HUES48 (cell line): ENCODE measurements at regions not wholly inside any gene's neighbourhood (a gene's known extent, or its start where the extent isn't known, plus 50 kb on each side); places are given as distances from the start of the nearest gene placed in this dataset.

Experiments
- H3K27ac ChIP-seq: one replicate; pipeline ENCODE4 v1.7.0; 2013; ENCODE audit warnings: low read depth, low read length, inconsistent platforms
- H3K27me3 ChIP-seq: 2 replicates; pipeline ENCODE4 v1.6.1; 2013; ENCODE audit warnings: mild to moderate bottlenecking, low read length; ENCODE audit not compliant: control insufficient read depth, insufficient read depth
- H3K36me3 ChIP-seq: 2 replicates; pipeline ENCODE4 v1.6.1; 2013; ENCODE audit warnings: low read length; ENCODE audit not compliant: control insufficient read depth, insufficient read depth
- H3K4me1 ChIP-seq: 2 replicates; pipeline ENCODE4 v1.6.1; 2013; ENCODE audit warnings: mild to moderate bottlenecking, low read length; ENCODE audit not compliant: control insufficient read depth, insufficient read depth
- H3K4me3 ChIP-seq: 2 replicates; pipeline ENCODE4 v1.5.1; 2013; ENCODE audit warnings: mild to moderate bottlenecking, low read depth, low read length
- H3K9ac ChIP-seq: 2 replicates; pipeline ENCODE4 v1.6.1; 2013; ENCODE audit warnings: mild to moderate bottlenecking, low read depth, low read length, moderate library complexity
- H3K9me3 ChIP-seq: 2 replicates; pipeline ENCODE4 v1.6.1; 2013; ENCODE audit warnings: low read length; ENCODE audit not compliant: control insufficient read depth, insufficient read depth

GRCh38 chr7:109806548-109806947, 1236.9 kb downstream of the DNAJB9 start:
- Histone ChIP-seq H3K4me3 (no peak overlapping the region), H3K9me3 (no peaks in the 10 kb centered on the region), H3K27ac (no peak overlapping the region), H3K27me3 (no peaks in the 10 kb centered on the region), H3K9ac (no peak overlapping the region), H3K4me1 (no peaks in the 10 kb centered on the region), H3K36me3 (no peaks in the 10 kb centered on the region)

- Histone ChIP-seq H3K4me3 (no peak overlapping the region), H3K36me3 (no peaks in the 10 kb centered on the region)
Measured at GRCh38 chr7:109821156-109821555, 1251.5 kb downstream of the DNAJB9 start.

GRCh38 chr7:109834851-109835250, 1256.1 kb upstream of the LRRN3 start:
- Histone ChIP-seq H3K9ac (no peak overlapping the region), H3K4me1 (peaks cover 2% of the 10 kb centered on the region; the same call in 1 of the 2 replicates), H3K9me3 (no peaks in the 10 kb centered on the region), H3K36me3 (no peaks in the 10 kb centered on the region), H3K27ac (no peak overlapping the region), H3K27me3 (no peaks in the 10 kb centered on the region), H3K4me3 (no peak overlapping the region)

More at GRCh38 chr7:109821156-109821555, 1251.5 kb downstream of the DNAJB9 start:
- Histone ChIP-seq H3K27ac (no peak overlapping the region), H3K27me3 (no peaks in the 10 kb centered on the region), H3K9me3 (no peaks in the 10 kb centered on the region; the same call in 1 of the 2 replicates), H3K9ac (no peak overlapping the region), H3K4me1 (peaks cover 4% of the 10 kb centered on the region; the same call in 1 of the 2 replicates)

- Histone ChIP-seq H3K27ac (no peak overlapping the region), H3K4me3 (no peak overlapping the region), H3K36me3 (no peaks in the 10 kb centered on the region), H3K9ac (no peak overlapping the region), H3K27me3 (no peaks in the 10 kb centered on the region), H3K9me3 (no peaks in the 10 kb centered on the region), H3K4me1 (peaks cover 2% of the 10 kb centered on the region; the same call in 1 of the 2 replicates)
Measured at GRCh38 chr7:109835577-109835976, 1255.3 kb upstream of the LRRN3 start.

- Histone ChIP-seq H3K9me3 (no peaks in the 10 kb centered on the region), H3K36me3 (no peaks in the 10 kb centered on the region), H3K4me3 (no peak overlapping the region), H3K4me1 (peaks cover 2% of the 10 kb centered on the region; the same call in 1 of the 2 replicates), H3K9ac (no peak overlapping the region), H3K27ac (no peak overlapping the region), H3K27me3 (no peaks in the 10 kb centered on the region)
Measured at GRCh38 chr7:109836016-109836415, 1254.9 kb upstream of the LRRN3 start.

GRCh38 chr7:109842386-109842785, 1248.5 kb upstream of the LRRN3 start:
- H3K9ac ChIP-seq = no peak overlapping the region
- H3K9me3 ChIP-seq = no peaks in the 10 kb centered on the region
- H3K4me1 ChIP-seq = peaks cover 12% of the 10 kb centered on the region

GRCh38 chr7:109844362-109844761, 1246.6 kb upstream of the LRRN3 start:
- Histone ChIP-seq H3K9ac (no peak overlapping the region), H3K4me1 (peaks cover 12% of the 10 kb centered on the region), H3K4me3 (no peak overlapping the region), H3K27ac (no peak overlapping the region), H3K9me3 (no peaks in the 10 kb centered on the region), H3K27me3 (no peaks in the 10 kb centered on the region), H3K36me3 (no peaks in the 10 kb centered on the region)

More at GRCh38 chr7:109842386-109842785, 1248.5 kb upstream of the LRRN3 start:
- Histone ChIP-seq H3K27me3 (no peaks in the 10 kb centered on the region), H3K27ac (no peak overlapping the region), H3K36me3 (no peaks in the 10 kb centered on the region), H3K4me3 (no peak overlapping the region)

GRCh38 chr7:109864230-109864629, 1226.7 kb upstream of the LRRN3 start:
- Histone ChIP-seq H3K9me3 (no peaks in the 10 kb centered on the region), H3K27ac (no peak overlapping the region), H3K4me3 (no peak overlapping the region), H3K4me1 (peaks cover 6% of the 10 kb centered on the region; the same call in 1 of the 2 replicates), H3K9ac (no peak overlapping the region), H3K36me3 (no peaks in the 10 kb centered on the region), H3K27me3 (no peaks in the 10 kb centered on the region)

- Histone ChIP-seq H3K36me3 (no peaks in the 10 kb centered on the region), H3K4me1 (peaks cover 6% of the 10 kb centered on the region; the same call in 1 of the 2 replicates), H3K27me3 (no peaks in the 10 kb centered on the region), H3K9ac (no peak overlapping the region), H3K27ac (no peak overlapping the region), H3K9me3 (no peaks in the 10 kb centered on the region), H3K4me3 (no peak overlapping the region)
Measured at GRCh38 chr7:109868215-109868860, 1222.6 kb upstream of the LRRN3 start.

GRCh38 chr7:109873296-109873695, 1217.6 kb upstream of the LRRN3 start:
- no peak overlapping the region for H3K27ac ChIP-seq
- no peak overlapping the region for H3K4me3 ChIP-seq
- no peaks in the 10 kb centered on the region for H3K9me3 ChIP-seq
- no peaks in the 10 kb centered on the region for H3K27me3 ChIP-seq
- no peaks in the 10 kb centered on the region for H3K36me3 ChIP-seq
- no peak overlapping the region for H3K9ac ChIP-seq
- no peaks in the 10 kb centered on the region for H3K4me1 ChIP-seq

GRCh38 chr7:109879287-109879828, 1211.6 kb upstream of the LRRN3 start:
- Histone ChIP-seq H3K4me1 (no peaks in the 10 kb centered on the region), H3K9me3 (no peaks in the 10 kb centered on the region), H3K27me3 (no peaks in the 10 kb centered on the region), H3K36me3 (no peaks in the 10 kb centered on the region), H3K4me3 (no peak overlapping the region), H3K9ac (no peak overlapping the region), H3K27ac (no peak overlapping the region)
